NCI-H82 treated with DMSO at 0.1 percent for 48 hours (cell line): ENCODE measurements at regions not wholly inside any gene's neighbourhood (a gene's known extent, or its start where the extent isn't known, plus 50 kb on each side); places are given as distances from the start of the nearest gene placed in this dataset.
A peak's percentile ranks its signal among the peaks of the same experiment; 100 is the strongest.
"Not testable (repeated sequence)": the region's sequence is repeated elsewhere in the genome, so short reads cannot be mapped to it uniquely, and the experiment has no call there.

Source experiments
- DNase-seq: peaks from one replicate; lab custom pipeline; 2025; ENCODE audit not compliant: unreplicated experiment; lab: John Stamatoyannopoulos, UW

DNA sequence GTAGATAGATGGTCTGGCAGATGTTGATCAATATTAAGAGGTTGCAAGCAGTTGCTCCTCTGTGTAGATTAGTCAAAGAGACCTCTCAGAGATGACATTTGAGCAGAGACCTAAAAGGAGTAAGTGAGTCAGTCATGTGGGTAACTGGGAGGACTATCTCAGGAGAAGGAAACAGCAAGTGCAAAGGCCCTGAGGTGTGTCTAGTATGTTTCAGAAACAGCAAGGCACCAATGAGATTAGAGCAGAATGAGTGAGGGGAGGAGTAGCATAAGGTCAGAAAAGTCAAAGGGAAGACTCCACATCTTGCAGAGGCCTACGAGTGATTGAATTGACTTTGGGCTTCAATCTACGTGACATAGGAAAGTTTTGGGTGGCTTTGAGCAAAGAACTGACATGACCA, 89.8 kb upstream of the COL1A2 start:
- DNase-seq, result no peak

DNA sequence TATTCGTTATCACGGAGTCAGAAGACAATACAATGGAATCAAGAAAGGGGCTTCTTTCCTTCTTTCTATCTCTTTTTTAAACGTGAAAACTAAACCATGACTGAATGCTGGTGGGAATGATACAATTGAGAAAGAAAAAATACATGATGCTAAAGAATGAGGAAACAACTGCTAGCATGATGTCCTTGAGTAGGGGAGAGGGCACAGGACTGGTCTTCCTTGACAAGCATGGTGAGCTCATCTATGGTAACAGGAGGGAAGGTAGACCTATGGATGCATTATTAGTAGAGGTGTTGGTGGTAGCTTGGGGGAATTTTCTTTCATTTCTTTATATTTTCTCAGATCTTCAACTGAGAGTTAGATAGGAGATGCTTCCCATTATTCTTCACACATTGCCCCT, 88.9 kb upstream of the COL1A2 start:
- no peak for DNase-seq

GRCh38 chr7:94307399-94308048, 87.2 kb upstream of the COL1A2 start:
- no peak for DNase-seq

DNA sequence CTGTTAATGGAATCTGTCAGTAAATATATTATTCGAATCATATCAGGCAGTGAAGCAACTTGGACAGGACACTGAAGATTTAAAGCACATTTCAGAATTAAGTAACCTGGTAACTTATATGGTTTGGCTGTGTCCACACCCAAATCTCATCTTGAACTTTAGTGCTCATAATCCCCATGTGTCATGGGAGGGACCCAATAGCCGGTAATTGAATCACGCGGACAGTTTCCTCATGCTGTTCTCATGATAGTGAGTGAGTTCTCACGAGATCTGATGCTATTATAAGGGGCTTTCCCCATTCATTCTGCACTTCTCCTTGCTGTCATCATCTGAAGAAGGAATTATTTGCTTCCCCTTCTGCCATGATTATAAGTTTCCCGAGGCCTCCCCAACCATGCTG, 83.2 kb upstream of the COL1A2 start:
- no peak for DNase-seq

DNA sequence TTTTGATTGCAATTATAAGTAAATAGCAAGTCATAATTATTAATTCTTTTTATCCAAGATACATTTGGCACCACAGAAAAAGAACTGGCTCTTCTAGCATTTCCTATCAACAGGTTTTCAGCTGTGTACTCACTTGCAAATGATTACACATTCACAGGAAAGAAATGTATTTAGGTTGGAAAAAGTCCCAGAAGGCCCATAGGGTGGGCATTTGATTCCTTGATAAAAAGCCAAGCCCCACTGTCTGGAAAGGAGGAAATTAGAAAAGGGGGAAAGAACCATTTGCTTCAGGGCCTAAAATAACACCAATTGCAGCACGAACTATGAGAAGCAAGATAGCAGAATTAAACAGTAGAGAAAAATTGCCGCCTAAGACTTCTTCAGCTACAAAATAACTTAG, 80.8 kb upstream of the COL1A2 start:
- no peak for DNase-seq

DNA sequence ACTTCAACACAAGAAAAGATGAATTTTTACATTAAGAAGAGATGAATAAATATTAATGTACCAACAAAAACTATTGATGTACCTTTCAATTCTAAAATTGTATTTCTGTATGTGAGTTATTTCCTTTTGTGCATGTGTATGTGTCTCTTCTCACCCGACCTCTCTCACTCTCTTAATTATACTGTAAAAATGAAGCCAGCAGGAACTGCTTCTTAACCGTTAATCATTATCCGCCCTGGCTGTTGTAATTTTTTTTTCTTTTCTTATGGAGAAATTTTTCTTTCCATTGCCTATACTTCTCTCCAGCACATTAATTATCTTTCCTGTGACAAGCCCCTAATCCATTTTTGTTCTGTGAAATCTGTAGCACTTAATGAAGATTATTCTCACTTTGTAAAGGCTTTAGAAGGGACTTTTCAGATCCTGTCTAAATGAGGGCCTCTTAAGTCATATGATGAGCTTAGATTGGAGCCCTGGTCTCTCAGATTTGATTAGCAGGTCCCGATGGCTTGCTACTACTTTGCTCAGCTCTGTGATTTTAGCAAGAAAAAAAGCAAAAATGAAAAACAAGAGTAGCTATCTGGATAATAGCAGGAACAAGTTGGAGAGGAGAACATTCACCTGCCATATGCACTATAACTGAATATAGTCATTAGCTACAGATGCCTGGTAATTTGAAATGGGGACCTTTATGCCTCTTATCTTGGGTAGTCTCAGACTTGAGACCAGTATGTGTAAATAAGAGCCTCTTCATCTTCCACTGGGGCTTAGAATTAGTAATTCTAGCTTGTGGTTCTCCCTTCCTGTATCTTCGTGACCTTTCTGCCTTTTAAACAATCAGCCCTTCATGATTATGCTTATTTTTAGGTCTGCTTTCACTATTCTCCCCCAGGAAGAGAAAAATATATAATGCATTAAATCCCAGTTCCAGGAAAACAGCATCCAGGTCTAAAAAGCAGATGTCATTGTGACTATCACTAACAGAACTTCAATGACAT, 80.0 kb upstream of the COL1A2 start:
- DNase-seq, result peak; percentile 92

DNA sequence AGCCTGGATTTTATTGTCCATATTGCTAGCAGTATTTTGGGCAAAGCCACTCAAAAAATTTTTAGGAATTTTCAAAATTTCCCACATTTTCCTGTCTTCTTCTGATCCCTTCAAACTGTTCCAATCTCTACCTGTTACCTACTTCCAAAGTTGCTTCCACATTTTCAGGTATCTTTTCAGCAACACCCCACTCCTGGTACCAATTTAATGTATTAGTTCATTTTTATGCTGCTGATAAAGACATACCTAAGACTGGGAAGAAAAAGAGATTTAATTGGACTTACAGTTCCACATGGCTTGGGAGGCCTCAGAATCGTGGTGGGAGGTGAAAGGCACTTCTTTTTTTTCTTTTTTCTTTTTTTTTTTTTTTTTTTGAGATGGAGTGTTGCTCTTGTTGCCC, 73.6 kb upstream of the COL1A2 start:
- not testable (repeated sequence) for DNase-seq

DNA sequence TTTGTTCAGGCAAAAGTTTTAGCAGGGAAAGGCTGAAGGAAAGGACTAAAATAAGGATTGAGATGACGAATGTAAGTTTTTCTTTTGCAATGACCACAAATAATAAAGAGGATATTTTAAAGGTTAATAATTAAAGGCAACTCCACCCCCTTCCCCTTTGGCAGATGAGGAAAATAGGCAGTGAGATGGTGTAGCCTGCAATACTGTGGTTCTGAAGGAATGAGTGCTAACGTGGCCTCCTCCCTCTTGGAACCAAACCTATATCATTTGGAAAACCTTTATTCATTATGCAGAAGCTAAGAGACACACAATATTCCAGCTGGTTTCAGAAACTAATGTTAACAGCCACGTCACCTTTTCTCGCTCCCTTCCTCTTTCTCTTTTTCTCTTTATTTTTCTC, 70.9 kb upstream of the COL1A2 start:
- no peak for DNase-seq

GRCh38 chr7:94324380-94325121, 70.1 kb upstream of the COL1A2 start:
- DNase-seq, result no peak

DNA sequence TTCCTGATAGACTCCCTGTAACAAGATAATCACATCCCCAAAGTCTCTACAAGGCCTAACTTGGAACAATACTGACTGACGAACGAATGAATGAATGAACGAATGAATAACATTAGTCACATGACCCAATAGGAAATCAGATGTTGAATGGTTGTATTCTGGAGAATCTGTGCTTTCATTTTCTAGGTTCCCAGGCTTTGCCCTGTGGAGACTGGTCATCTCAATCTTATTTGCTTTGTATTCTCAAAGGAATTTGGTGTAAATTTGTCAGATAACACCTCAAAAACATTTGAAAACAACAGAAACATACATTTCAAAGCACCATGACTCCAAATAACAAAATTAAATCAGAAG, 69.6 kb upstream of the COL1A2 start:
- DNase-seq, result no peak

GRCh38 chr7:94330269-94331020, 64.2 kb upstream of the COL1A2 start:
- peak; percentile 18 for DNase-seq

DNA sequence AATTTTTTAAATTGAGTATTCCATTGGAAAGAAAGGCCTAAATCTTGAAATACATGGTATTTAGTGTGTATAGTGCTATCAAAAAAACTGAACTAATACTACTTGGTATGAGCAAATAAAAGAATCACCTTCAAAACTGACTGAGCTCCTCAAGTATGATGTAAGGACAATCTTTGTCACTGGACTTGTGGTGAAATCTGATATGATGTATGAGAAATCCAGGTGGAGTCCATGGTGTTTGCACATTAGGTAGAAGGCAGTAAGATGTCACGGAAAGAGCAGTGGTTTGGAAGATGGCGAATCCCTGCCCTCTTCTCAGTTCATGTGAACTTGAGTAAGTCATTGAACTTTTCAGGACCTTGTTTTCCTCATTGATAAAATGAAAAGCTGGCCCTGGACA, 62.1 kb upstream of the COL1A2 start:
- DNase-seq, result no peak

DNA sequence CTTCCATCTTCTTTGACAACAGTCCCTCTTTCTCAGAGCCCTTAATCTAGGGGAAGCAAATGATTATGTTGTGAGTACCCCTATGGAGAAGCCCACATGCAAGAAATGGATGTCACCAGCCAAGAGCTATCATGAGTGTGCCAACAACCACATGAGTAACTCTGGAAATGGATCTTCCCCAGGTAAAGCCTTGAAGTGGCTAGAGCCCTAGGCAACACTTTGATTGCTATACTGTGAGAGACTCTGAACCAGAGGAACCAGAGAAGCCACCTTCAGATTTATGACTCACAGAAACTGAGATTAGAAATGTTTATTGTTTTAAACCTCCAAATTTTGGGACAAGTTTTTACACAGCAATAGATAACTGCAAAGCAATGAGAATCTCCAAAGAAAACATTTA, 60.9 kb upstream of the COL1A2 start:
- DNase-seq, result no peak

DNA sequence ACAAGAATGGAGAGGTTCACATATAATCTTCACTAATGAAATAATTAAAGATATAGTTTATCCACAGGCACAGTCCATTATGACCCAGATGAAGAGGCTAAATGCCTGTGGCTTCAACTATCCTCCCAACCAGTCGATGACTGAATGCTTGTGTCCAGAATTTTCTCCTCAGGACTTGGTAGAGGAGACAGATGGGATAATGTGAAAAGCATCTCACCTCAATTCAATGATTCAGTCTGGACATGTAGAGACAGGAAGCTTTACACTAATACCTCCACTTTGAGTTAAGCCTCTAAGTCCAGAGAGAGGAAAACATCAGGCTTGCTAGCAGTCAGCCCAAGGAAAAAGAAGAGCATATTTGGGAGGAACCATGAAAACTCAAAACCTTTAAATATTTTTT, 59.1 kb upstream of the COL1A2 start:
- DNase-seq, result peak; percentile 81

DNA sequence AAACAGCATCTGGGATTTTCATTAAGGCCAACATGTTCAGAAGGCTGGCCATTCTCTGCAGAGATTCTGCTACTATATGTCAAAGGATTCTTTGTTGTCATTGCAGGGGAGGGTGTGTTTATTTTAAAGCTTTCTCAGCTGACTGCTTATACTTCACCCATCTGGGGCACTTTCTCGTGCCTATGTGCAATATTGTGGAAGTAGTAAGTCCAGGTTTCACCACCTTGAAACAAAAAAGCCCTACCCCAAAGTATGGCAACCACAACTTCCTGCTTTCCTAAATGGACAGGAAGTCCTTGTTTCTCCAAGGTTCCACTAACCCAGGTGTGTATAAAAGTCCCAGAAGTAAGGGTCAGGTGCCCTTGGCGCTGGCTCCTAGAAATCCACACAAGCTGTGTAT, 58.7 kb upstream of the COL1A2 start:
- DNase-seq, result no peak

- DNase-seq, result peak; percentile 80
Observed at GRCh38 chr7:94338921-94339371, 55.7 kb upstream of the COL1A2 start.

DNA sequence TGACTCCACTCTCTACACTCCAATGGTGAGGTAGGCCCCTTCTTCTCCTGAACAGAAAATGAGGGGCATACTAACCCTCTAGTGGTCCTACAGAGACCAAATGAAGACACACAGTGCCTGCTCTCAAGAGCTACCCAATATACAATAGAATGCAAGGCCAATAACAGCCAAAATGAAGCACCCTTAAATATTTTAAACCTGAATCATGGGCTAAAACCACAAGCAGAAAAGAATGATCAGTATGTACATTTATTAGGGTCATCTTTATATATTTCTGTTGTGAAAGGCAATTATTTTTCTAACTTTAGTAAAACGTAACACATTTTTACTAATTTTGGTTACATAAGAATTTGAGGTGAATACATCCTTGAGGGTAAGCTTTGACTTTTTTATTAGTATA, 49.9 kb upstream of the COL1A2 start:
- no peak for DNase-seq
